HG02623 (cell line): ENCODE measurements at regions not wholly inside any gene's neighbourhood (a gene's known extent, or its start where the extent isn't known, plus 50 kb on each side); places are given as distances from the start of the nearest gene placed in this dataset.
"Not testable (repeated sequence)": the region's sequence is repeated elsewhere in the genome, so short reads cannot be mapped to it uniquely, and the experiment has no call there.

ENCODE experiments used
- ATAC-seq: cut with Tn5 transposase; IDR thresholded peaks from one replicate; pipeline ENCODE4 v1.9.1; 2021; ENCODE audit warnings: moderate library complexity; ENCODE audit not compliant: unreplicated experiment

DNA sequence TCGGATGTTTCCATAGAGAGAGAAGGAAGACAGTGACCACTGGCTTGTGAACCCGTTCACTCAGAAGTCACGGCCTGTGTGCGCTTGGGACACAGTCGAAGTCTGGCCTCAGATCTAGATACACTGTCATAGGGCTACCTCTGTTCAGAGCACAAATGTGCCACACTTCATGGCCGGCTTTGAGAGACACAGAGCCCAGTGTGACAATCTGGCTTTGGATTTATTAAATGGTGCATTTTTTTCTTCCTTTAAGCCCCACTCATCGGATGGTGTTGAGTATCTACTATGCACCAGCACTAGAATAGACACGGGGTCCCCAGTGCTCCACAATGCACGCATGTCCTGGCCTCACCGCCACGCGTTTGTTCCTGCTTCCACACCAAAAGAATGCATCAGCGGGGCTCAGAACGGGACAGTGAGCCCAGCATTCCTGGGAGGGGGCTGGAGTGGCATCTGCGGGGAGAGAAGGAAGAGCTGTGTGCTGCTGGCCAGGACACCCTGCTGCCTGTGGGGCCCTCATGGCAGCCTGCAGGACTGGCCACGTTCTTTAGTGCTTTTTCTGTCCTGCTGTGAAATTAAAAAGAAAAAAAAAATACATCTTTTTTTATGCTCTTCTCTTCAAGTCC is 738.9 kb upstream of the SALL3 start:
- ATAC-seq: no peak

DNA sequence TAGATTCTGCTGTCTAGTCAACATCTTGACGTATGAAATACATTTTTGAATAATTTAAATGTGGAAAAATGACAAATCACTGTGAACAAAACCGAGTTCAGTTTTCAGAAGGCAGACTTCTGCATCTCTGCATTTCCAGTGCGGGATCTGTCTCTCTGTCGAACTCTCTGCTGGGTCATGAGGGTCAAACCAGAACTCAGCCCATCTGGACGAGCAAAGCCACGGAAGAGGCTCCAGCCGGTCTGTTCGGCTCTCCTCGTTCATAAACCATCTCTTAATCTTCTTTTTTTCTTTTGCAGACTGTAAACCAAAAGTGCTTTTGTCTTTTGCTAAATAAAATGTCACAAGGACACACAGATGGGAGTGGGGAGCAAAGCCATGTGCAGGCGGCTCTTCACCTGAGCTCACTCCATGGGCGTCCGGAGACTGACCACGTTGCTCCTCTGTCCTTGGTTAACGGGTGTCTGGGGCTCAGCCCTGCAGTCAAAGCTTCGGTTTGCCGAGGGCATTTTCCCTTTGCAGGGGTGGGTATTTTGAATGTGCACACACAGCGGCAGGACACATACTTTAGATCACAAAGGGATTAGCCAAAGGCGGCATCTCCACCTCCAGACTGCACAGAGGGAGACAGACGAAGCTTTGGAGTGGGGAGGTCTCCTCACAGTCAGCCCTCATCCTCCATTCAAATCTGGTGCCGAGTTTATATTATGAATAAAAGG is 737.9 kb upstream of the SALL3 start:
- no peak for ATAC-seq

DNA sequence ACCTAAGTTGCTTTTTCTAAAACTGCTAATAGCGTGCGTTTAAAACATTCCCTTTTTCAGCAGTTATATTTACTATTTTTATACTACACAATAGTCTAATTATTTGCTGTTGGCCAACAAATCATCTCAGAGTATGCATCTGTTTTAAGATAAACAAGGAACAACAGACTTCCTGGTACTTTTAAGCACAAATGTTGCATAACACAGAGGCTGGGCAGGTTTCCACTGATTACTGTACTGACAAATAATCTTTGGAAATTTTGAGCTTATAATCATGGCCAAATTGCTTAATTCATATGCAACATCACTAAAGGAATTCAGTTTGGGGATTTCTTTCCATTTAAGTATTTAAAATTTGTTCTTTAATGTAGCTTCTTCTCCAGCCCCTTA is 737.4 kb upstream of the SALL3 start:
- no peak for ATAC-seq

DNA sequence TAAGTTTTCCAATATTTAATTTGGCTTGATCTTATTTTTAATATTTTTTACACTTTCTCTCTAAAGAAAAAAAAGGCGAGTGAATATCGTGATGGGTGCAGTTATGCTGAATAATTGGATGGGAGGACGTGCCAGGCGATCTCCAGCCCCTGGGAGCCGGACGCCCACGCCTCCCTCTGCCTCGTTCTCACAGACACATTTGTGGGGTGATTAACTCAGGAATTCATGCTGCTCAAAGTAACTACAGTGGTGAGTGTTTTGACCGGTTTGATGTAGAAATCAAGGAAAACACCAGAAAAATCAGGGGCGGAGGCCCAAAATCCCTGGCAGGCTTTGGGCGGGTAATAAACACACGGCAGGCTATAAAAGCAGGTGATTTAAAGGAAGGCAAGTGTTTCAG is 736.8 kb upstream of the SALL3 start:
- no peak for ATAC-seq

DNA sequence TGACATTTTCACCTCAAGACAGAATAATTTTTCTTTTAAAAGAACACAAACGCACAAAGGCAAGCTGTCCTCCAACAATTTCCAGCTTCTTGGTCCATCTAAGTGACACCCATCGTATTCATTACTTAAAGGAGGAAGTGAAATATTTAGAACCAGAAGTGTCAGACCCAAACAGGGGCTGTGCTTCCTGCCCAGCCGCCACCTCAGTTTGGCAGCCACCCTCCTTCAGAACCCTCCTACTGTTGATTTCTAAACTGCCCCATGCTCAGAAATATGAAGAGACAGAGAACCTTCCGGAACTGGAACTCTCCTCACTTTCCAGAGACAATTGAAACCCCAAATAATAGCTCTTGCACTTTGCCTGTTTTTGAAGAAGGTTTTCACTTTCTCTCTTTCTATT is 734.8 kb upstream of the SALL3 start:
- no peak for ATAC-seq

- no peak for ATAC-seq
Measured at GRCh38 chr18:78245451-78245850, 734.2 kb upstream of the SALL3 start.

DNA sequence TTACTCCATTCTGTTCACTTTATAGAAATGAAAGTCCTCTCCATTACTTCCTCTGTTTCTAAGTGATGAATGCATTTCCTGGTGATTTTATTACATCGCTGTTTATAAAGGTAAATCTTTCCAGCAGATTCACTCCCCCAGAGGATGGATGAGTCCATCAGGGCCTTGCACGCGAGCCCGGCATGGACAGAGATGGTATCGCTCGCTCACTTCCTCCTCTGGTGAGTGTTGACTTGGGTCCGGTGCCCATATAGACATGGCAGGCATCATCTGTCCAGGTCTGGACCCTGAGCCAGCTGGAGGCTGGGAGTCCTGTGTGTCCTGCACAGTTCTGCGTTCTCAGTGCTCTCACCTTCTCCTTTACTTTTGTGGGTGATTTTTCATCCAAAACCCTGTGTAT is 733.6 kb upstream of the SALL3 start:
- no peak for ATAC-seq

DNA sequence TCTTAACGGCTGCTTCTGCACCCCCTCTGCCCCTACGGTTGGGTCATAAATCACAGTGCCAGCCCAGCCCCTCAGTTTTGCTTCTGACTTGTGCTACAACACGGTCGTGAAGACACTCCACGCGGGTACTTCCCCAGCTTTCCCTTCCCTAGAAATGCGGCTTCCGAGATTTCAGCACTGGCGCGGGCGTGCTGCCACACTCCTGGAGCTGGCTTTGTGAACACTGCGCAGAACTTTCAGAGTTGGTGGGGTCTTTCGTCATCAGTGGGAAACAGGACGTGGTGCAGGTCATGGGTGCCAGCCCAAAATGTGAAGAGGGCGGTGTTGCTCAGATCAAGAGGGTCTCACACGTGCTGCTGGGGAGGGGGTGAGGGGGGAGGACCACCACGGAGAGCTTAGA is 733.0 kb upstream of the SALL3 start:
- no peak for ATAC-seq

DNA sequence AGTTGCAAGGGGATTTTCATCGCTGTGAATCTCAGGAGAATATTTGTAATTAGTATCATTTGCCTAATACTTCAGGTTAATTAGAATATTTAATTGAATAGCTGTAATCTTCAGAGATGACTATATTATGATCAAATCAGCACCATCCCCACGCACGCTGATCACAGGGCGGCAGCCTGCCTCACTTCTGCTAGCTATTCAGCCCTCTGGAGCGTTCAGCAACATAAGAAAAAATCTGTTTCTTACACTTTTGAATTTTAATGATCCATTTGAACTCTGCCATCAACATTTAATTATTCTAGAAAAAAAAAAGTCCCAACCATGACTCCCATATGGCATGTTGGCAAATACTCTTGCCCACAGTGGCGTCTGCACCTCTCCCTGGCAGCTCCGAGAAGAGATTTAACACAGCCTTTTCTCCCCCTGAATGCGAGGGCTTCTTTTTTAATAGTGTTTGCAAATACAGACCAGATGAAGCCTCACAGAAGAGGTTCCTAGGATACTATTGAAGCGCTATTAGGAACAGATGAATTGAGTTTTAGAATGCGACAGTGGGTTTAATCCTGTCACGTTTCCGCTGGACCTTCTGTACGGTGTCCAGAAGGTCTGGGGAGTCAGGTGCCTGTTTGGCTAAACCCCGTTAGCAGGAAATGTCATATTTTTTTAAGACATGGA is 731.9 kb upstream of the SALL3 start:
- ATAC-seq: no peak

GRCh38 chr18:78255013-78255412 is 724.6 kb upstream of the SALL3 start:
- no peak for ATAC-seq

DNA sequence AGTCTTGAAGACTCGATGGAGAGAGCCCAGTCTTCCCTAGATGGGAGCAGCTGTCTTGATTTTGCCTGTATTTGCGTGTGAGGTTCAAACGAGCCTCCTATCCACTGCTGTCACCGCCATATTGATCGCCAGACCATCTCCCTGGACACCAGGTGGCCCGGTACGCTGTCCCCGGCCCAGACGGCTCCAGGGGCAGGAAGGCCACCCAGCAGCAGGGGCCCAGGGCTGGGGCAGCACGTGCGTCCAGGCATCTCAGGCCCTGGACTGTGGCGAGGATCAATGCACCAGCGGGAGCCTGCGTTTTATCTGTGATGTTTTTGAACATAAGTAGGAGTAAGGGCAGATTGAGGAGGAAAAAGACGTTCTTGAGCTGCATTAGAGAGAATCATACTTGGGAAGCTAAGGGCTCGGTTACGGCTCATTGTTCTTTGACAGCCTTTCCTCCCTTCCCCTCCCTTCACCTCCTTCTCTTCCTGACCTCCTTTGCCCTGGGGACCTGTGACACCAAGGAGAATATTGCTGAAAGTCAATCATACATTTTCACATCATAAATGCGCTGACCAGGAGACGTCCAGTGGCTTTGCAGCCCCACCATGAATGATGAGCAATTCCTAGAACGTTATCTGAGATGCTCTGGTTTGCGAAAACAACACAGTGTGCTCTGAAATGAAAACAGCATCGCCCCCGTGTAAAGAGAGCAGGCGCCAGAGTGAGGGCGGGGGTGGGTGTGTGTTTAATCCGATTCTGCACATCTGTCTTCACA is 711.2 kb upstream of the SALL3 start:
- ATAC-seq: no peak

DNA sequence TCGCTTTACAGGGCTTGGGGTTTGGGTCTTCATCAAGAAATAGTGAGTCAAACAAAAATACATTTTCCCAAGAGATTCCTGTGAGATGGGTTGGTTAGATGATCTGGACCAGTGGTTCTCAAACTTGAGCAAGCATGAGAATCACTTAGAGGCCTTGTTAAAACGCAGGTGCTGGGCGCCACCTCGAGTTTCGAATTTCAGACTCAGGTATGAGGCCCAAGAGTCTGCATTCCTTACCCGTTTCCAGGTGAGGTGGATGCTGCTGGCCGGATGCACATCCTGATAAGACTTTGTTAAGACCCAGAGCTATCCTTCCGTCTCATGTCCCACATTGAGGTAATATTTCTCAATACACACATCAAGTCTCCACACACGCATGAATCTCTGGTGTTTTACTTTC is 707.8 kb upstream of the SALL3 start:
- no peak for ATAC-seq

DNA sequence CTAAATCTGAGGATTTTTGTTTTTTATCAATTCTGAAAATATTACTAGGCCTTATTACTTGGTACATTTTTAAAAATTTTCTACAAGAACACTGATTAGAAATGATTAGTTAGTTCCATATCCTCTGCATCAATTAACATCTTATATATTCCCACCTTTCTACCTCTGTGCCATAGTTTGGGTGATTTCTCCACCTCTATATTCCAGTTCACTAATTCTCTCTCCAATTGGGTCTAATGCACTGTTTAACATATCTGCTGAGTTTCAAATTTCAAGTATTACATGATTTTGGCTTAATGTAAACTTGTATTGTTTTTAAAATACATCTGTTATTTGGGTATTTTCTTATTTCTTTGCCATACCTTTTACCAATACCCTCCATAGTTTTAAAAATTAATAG is 705.7 kb upstream of the SALL3 start:
- ATAC-seq: no peak

GRCh38 chr18:78283425-78283824 is 696.2 kb upstream of the SALL3 start:
- ATAC-seq: not testable (repeated sequence)

- ATAC-seq: no peak
Measured at GRCh38 chr18:78292618-78293380, 686.8 kb upstream of the SALL3 start.

GRCh38 chr18:78293540-78293939 is 686.1 kb upstream of the SALL3 start:
- no peak for ATAC-seq

DNA sequence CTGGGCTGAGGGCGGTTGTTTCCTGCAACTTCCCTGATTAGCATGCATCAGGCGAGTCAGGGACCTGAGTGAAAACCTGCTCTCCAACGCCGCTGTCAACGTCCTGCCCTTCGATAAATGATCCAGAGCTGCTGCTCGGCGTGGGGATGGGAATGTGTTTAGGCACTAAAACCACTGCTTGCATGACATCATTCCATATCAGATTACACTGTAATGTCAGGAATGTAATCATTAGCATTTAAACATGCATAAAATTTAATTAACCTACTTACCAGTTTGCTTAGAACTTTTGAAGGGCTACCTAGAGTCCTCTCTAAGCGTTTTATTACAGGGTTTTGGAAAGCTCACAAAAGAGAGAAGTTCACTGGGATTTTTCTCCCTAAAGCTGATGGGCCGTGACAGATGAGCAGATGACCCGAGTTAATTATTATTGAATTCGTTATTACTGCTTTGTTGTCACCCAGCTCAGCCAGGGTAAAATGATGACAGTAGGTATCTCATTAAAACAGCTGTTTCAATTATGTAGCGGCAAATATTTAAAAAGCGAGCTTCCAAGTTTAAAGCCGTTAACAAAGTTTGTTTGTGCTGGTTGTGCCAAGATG is 685.6 kb upstream of the SALL3 start:
- no peak for ATAC-seq

DNA sequence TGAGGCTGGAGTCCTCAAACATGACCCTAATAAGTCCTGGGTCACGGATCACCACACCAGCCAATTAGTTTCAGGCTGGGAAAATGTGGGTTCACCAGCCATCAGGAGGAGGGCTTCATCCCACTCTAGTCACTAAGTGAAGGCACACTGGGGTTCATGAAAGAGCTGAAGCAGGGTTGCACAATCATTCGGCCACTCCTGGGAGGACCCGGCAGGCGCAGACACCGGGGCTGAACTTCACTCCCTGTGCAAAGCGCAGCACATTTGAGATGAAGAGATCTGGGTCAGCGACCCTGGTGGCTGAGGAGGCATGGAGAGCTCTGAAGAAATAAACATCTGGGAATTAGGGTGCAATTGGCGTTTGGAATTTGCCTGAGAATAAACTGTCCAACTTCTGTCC is 684.4 kb upstream of the SALL3 start:
- ATAC-seq: no peak

GRCh38 chr18:78296166-78296565 is 683.5 kb upstream of the SALL3 start:
- no peak for ATAC-seq

DNA sequence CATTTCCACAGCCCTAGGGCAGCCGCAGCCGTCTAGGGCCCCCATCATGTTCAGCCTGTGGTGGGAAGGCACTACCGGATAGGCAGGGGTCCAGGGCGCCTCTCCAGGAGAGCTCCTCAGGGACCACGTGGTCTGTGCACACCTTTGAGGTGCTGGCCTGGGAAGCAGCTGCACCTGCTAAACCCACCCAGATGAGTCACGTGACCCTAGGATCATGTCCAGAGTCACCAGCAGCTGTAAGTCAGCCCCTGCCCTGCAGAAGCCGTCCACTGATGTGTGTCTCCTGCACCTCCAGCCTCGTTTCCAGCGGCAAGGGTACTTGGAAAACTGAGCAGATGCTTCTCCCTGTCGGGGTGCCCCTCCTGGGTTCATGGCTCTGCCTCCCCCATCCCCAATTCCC is 682.6 kb upstream of the SALL3 start:
- no peak for ATAC-seq
